CD4-positive, alpha-beta T cell (primary cell): ENCODE measurements at regions not wholly inside any gene's neighbourhood (a gene's known extent, or its start where the extent isn't known, plus 50 kb on each side); places are given as distances from the start of the nearest gene placed in this dataset.
"Not testable (repeated sequence)": the region's sequence is repeated elsewhere in the genome, so short reads cannot be mapped to it uniquely, and the experiment has no call there.

ENCODE experiments used
- ATAC-seq: fragments of 200-7000 bp; cut with Tn5 transposase; one replicate; pipeline ENCODE4 v1.10.0; 2022; ENCODE audit warnings: mild to moderate bottlenecking; ENCODE audit not compliant: poor library complexity
- CTCF ChIA-PET: fragments of 350-600 bp; sonication (Branson Sonifier 250); formaldehyde crosslinking; loops from one replicate; lab custom pipeline; 2021; ENCODE audit warnings: antibody characterized with exemption, inconsistent platforms; lab: Charles Lee
- POLR2A ChIA-PET: fragments of 350-600 bp; sonication (Branson Sonifier 250); formaldehyde crosslinking; loops from one replicate; lab custom pipeline; 2021; ENCODE audit warnings: antibody characterized with exemption, inconsistent platforms; lab: Charles Lee
- DNase-seq, 14 experiments: peaks; one replicate each; pipeline ENCODE4 v3.0.0-alpha.2; 2013 to 2020; ENCODE audit warnings: mixed read lengths in 2 of 14
- H3K27ac ChIP-seq, 2 donors: one replicate each; pipeline versions ENCODE4 v1.5.1 to v1.7.0; 2013; ENCODE audit warnings: low read length in 2 of 2, low read depth in 1 of 2, mild to moderate bottlenecking in 1 of 2
- H3K27me3 ChIP-seq, 2 experiments: 1 replicate in 1 of 2; 2 replicates in 1 of 2; pipeline versions ENCODE4 v1.6.1 to v1.7.0; 2013; ENCODE audit warnings: low read length in 2 of 2, control low read depth in 1 of 2, mild to moderate bottlenecking in 1 of 2, moderate library complexity in 1 of 2; ENCODE audit not compliant: insufficient read depth in 2 of 2, control insufficient read depth in 1 of 2
- H3K36me3 ChIP-seq: one replicate; pipeline ENCODE4 v1.6.1; 2013; ENCODE audit warnings: low read length, control low read depth; ENCODE audit not compliant: insufficient read depth
- H3K4me1 ChIP-seq: one replicate; pipeline ENCODE4 v1.6.1; 2013; ENCODE audit warnings: low read length, control low read depth; ENCODE audit not compliant: insufficient read depth
- H3K4me3 ChIP-seq: one replicate; pipeline ENCODE4 v1.5.1; 2013; ENCODE audit warnings: mild to moderate bottlenecking, low read length, moderate library complexity
- H3K9me3 ChIP-seq, 2 experiments: 1 replicate in 1 of 2; 2 replicates in 1 of 2; pipeline versions ENCODE4 v1.6.1 to v1.7.0; 2013; ENCODE audit warnings: low read length in 2 of 2, mild to moderate bottlenecking in 2 of 2, control low read depth in 1 of 2, moderate library complexity in 1 of 2; ENCODE audit not compliant: control insufficient read depth in 1 of 2, insufficient read depth in 1 of 2
- H3K27ac Mint-ChIP-seq: one replicate; pipeline ENCODE4 v1.8.0; 2020; ENCODE audit warnings: mixed read lengths
- H3K27me3 Mint-ChIP-seq: one replicate; pipeline ENCODE4 v1.8.0; 2021; ENCODE audit warnings: mixed read lengths
- H3K36me3 Mint-ChIP-seq: one replicate; pipeline ENCODE4 v1.8.0; 2021; ENCODE audit warnings: low read depth, mixed read lengths
- H3K4me1 Mint-ChIP-seq: one replicate; pipeline ENCODE4 v1.8.0; 2021; ENCODE audit warnings: low read depth, mixed read lengths
- H3K4me3 Mint-ChIP-seq: one replicate; pipeline ENCODE4 v1.8.0; 2020; ENCODE audit warnings: mild to moderate bottlenecking, mixed read lengths
- H3K9me3 Mint-ChIP-seq: one replicate; pipeline ENCODE4 v1.8.0; 2020; ENCODE audit warnings: mixed read lengths
- CTCF ChIP-seq: fragments of 200-600 bp; IDR thresholded peaks from one replicate; pipeline ENCODE4 v1.8.0; 2022; ENCODE audit warnings: antibody characterized with exemption, mild to moderate bottlenecking
- intact Hi-C, 2 experiments: fragments of 100-400 bp; cut with DNase I in 1 of 2; cut with micrococcal nuclease in 1 of 2; formaldehyde crosslinking; loops; one replicate each; pipeline versions ENCODE4 v1.15.1 to v1.9.0; 2023 to 2025; cut with DNase I, micrococcal nuclease

GRCh38 chr14:59004012-59004411 is 184.5 kb upstream of the DAAM1 start:
- no peak for DNase-seq
- ChIA-PET POLR2A (no interaction called here), CTCF (no interaction called here)
- H3K4me3 Mint-ChIP-seq, result no peak overlapping the region
- Histone ChIP-seq H3K36me3 (no peaks in the 10 kb centered on the region), H3K4me3 (no peak overlapping the region), H3K4me1 (no peaks in the 10 kb centered on the region), H3K27ac (no peak overlapping the region), H3K27me3 (no peaks in the 10 kb centered on the region), H3K9me3 (no peaks in the 10 kb centered on the region)
- no peak for TF ChIP-seq CTCF
- ATAC-seq, result no peak
- H3K36me3 Mint-ChIP-seq, result no peaks in the 10 kb centered on the region
- no peaks in the 10 kb centered on the region for H3K9me3 Mint-ChIP-seq
- peaks cover 21% of the 10 kb centered on the region for H3K27me3 Mint-ChIP-seq
- intact Hi-C loops, result no loop called here
- H3K4me1 Mint-ChIP-seq, result no peaks in the 10 kb centered on the region
- H3K27ac Mint-ChIP-seq, result no peak overlapping the region

- H3K27me3 ChIP-seq, H3K4me1 ChIP-seq, H3K27ac ChIP-seq, H3K4me3 ChIP-seq, POLR2A ChIA-PET, intact Hi-C loops, H3K27ac Mint-ChIP-seq, ATAC-seq, H3K9me3 ChIP-seq, H3K4me3 Mint-ChIP-seq, DNase-seq, CTCF ChIA-PET, H3K9me3 Mint-ChIP-seq, H3K36me3 ChIP-seq, H3K36me3 Mint-ChIP-seq, H3K4me1 Mint-ChIP-seq: not testable (repeated sequence)
- H3K27me3 Mint-ChIP-seq, result peaks cover 21% of the 10 kb centered on the region
These were observed 182.3 kb upstream of the DAAM1 start for GRCh38 chr14:59006179-59006578.

GRCh38 chr14:59009967-59010366 is 178.5 kb upstream of the DAAM1 start:
- no peak overlapping the region for H3K4me3 Mint-ChIP-seq
- intact Hi-C loops, result no loop called here

More at GRCh38 chr14:59009967-59010366, 178.5 kb upstream of the DAAM1 start:
- Mint-ChIP-seq H3K36me3 (no peaks in the 10 kb centered on the region), H3K27ac (no peak overlapping the region), H3K4me1 (no peaks in the 10 kb centered on the region), H3K9me3 (peaks cover 3% of the 10 kb centered on the region), H3K27me3 (peaks cover 15% of the 10 kb centered on the region)
- Histone ChIP-seq H3K4me3 (no peak overlapping the region), H3K27ac (no peak overlapping the region), H3K36me3 (no peaks in the 10 kb centered on the region), H3K27me3 (peaks cover 0 to 3% of the 10 kb centered on the region in 2 experiments), H3K4me1 (no peaks in the 10 kb centered on the region), H3K9me3 (peaks cover 9 to 21% of the 10 kb centered on the region in 2 experiments)
- ChIA-PET CTCF (no interaction called here), POLR2A (no interaction called here)
- no peak for TF ChIP-seq CTCF
- DNase-seq (no peak), ATAC-seq (no peak)
